B cell (primary cell): ENCODE measurements at regions not wholly inside any gene's neighbourhood (a gene's known extent, or its start where the extent isn't known, plus 50 kb on each side); places are given as distances from the start of the nearest gene placed in this dataset.

ENCODE experiments used
- CTCF ChIP-seq: fragments of 200-600 bp; IDR thresholded peaks from one replicate; pipeline ENCODE4 v1.8.0; 2022; ENCODE audit warnings: antibody characterized with exemption, mild to moderate bottlenecking
- EZH2 ChIP-seq: IDR thresholded peaks from 2 replicates; pipeline ENCODE4 v1.6.1; 2012; ENCODE audit warnings: borderline replicate concordance, low read depth, mild to moderate bottlenecking, moderate library complexity, low read length; ENCODE audit not compliant: insufficient read depth, poor library complexity, severe bottlenecking

GRCh38 chr9:567128-567746 lies 274.3 kb upstream of the DMRT1 start:
- TF ChIP-seq CTCF (no peak), EZH2 (no peak)
